HG03439 (cell line): ENCODE measurements at regions not wholly inside any gene's neighbourhood (a gene's known extent, or its start where the extent isn't known, plus 50 kb on each side); places are given as distances from the start of the nearest gene placed in this dataset.
A peak's percentile ranks its signal among the peaks of the same experiment; 100 is the strongest.

Experiments used
- ATAC-seq: cut with Tn5 transposase; IDR thresholded peaks from one replicate; pipeline ENCODE4 v1.9.1; 2021; ENCODE audit warnings: mild to moderate bottlenecking, moderate library complexity; ENCODE audit not compliant: unreplicated experiment

DNA sequence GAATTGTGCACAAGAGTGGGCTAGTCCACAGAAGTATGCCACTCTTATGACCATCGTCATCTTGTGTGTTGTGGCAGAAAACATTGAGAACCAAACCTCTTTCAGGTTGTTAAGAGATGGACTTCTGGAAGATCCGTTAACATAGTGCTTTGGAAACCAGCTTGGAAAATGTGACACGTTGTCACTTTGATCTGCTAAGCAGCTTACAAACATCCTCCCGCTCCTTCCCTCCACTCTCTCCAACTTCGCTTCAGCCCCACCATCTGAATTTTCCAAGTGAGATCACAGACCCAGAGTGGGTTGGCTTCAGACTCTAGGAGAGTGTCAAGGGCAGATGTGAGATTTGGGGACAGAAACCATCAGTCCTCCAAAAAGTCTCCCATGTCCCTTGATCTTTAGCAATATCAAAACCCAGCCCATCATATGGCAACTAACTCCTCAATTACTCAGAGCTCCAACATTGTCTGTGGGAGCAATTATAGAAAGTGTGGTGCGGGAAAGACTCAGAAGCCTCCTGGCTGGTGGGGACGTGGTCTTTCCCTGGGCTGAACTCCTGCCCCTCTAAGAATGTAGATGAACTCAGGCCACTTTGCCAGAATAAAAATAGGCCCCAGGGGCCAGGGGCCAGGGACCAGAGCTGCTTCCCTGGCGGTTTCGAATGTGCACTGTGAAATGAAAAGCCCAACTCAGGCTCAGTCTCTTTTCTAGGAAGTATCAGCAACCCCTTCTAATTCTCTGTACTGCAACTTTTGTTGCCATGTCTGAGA lies 129.5 kb downstream of the SLC38A6 start:
- no peak for ATAC-seq

DNA sequence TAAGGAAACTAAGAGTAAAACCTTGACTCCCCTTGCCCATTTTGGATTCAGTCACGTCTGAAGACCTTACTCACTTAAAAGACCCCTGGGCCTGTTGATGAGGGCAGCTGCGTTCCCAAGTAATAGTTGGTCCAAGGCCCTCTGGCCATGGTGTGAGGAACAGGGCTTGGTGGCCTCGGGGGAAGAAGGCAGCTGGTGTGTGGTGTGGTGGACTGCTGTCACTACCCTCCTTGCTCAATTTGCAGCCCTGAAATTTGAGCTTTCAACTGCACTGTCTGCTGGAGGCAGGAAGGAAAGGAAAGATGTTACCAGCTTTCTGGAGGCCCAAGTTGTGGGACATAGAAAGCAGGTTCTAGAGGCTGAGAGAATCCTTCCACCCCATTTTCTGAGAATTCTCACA lies 128.2 kb downstream of the SLC38A6 start:
- ATAC-seq, result no peak

DNA sequence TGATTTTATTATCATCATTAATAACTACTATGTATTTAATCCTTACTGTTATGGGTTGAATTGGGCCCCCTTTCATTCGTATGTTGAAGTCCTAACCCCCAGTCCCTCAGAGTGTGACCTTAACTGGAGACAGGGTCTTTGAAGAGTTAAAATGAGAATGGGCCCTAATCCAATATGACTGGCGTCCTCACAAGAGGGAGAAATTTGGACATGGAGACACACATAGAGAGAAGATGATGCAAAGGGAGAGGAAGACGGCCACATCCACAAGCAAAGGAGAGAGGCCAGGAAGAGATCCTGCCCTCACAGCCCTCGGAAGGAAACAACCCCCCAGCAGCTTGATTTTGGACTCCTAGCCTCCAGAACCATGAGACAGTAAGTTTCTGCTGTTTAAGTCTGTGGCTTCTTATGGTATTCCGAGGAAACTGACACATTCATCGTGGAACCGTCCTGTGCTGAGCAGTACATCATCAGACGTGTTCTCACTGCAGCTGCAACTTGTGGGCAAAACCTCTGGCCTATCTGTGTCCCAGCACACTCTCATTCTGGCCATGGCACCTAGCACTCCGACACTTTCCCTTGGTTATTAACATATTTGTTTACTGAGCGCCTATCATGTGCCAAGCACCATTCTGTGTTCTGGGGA lies 127.6 kb downstream of the SLC38A6 start:
- ATAC-seq, result no peak

DNA sequence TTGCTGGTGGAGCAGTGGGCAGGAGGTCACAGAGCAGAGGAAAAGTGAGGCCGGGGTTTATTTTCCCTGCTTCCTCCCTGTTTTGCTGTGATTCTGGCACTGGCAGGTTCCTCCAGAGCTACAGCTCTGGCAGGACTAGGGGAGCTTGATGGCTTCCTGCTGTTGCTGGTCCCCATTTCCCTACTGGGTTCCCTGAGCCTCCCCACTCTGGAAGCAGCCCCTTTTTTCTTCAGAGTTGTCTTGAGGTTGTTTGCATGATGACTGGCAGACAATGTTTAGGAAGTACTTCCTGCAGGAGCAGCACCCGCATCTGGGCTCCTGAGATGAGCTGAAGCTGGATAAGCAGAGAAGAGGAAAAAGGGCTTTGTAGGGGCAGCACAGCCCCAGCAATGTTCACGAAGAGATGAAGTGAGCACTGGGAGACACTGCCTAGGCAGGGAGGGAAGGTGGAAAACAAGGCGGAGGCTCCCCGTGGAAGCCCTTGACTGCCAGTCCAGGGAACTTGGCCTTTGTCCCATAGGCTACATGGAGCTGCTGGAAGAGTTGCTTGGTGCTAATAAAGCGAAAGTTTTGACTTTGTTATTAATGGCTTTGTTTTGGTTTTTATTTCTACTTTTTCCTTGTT lies 126.9 kb downstream of the SLC38A6 start:
- ATAC-seq, result no peak

DNA sequence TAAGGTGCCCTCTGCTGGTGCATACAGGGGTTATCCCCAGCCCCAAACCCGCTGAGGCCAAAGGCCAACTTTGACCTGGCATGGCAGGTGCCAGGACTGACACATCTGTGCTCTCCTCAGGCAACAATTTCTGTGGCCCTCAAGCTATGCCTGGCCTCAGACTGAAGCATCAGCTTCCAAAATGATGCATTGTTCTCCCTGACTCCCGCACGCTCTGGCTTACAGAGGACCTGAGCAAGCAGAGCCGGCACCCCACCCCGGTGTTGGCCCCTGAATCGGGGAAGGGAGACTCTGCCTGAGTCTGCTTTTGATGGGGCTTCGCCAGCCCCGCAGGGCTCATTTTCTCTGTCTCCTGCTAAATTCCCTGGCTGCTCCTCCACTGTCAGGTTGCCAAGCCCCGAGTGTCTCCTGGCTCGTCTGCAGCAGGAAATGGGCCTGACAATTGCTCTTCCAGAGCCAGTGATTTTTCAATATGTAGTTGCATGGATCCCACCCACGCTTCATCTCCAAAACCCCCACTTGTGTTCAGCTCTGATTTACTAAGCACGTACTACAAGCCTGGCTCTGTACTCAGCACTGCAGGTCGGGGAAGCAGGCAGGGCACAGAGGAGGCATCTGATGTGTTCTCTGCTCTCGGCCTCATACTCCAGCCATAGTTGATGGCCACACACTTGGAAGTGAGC lies 126.1 kb downstream of the SLC38A6 start:
- no peak for ATAC-seq

DNA sequence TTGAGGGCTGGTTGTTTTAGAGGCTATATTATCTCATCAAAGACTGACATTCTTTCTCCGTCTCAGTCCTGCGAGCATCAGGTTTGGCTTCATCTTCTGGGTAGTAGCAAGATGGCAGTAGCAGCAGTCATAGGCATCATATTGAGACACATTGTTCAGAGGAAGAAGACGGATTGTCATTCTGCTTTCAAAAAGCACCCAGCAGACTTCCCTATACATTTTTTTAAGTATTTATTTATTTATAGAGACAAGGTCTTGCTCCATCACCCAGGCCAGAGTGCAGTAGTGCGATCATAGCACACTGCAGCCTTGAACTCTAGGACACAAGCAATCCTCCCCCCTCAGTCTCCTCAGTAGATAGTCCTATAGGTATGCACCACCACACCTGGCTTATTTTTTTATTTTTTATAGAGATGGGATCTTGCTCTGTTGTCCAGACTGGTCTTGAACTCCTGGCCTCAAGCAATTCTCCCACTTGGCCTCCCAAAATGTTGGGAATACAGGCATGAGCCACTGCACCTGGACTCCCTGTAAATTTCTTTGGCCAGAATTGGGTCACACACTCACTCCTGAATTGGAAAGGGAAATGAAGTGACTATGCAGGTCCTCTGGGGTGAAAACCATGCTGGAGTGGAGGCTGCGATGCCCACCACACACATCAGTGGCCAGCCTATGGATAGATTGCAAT lies 125.4 kb downstream of the SLC38A6 start:
- ATAC-seq, result no peak

DNA sequence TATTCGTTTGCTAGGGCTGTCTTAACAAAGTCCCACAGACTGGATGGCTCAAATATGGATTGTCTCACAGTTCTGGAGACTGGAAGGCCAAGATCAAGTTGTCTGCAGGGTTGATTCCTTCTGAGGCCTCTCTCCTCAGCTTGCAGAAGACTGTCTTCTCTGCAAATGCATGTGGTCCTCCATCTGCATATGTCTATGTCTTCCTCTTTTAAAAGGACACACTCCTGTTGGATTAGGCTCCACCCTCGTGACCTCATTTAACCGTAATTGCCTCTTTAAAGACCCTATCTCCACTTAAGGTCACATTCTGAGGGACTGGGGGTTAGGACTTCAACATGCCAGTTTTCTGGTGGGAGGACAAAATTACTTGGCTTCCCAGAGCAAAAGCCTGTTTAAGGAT lies 123.3 kb downstream of the SLC38A6 start:
- ATAC-seq, result no peak

DNA sequence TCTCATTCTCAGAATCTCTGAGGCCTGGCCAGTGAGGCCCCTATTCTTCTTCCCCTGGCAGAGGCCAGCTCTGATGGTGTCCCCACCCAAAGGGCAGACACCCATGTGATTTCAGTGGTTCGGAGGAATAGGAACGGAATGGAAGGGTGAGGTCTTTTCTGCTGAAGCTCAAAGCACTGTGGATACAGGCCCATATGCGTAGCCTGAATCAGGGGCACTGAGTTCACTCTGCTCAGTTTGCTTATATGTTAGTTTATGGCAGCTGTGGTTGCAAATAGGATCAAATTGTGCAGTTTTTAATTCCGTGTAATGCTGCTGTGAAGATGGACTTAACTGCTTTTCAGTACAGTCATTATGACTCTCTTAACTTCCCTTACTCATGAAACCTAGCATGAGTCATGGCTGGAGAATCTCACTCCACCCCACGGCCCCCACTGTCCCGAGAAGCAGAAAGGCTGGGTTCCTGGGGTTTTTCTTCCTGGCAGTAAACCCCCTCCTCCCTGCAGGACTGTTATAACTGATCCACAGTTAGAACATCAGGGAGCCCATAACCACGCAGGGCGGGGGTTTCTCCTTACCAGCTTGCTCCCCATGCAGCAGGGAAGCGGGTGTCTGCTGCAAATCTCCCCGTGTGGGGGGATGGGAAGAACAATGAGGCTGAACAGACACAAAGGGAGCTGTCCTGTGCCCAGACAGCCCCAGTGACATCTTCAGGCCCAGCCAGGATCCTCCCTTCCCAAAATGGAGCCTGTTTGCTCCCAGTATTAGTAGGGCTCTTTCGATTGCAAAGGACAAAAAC lies 122.7 kb downstream of the SLC38A6 start:
- ATAC-seq, result peak; percentile 74

DNA sequence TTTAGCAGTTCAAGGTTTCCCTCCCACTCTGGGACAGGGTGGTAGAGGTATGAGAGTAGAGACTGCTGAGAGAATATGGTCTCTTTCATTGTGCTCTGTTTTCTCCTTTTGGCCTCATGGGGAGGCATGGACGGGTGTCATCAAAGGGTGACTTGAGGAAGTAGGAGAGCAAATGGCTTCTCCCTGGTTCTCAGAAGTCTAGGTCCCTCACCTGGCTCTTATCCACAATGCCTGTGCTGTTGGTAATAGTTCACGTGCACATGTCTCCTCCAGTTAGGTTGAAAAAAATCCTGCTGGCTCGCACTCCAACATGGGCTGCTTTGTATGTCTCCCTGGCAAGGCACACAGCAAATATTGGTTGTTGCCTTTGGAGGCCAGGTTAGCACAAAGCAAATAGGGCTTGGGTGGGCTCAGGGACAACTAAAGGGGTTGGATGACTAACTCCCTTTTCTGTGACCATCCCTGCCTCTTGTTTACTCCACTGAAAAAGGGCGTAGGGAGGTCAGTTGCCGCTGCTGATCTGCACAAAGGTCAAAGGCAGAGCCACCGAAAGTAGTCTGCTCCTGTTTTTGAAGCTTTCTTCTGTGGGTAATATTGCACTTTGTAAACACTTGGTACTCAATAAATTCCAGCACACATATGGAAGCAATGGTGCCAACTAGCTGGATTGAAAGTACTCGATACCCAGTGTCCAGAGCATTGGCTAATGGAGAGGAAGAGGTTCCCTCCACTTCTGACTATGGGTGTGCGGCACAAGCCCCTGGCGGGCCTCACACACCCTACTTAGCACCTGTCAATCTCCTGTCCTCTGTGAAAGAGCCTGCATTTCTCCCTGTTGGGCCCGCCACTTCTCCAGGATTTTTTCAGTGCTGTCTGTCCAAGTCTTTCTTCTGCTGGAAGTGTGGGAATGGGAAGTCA lies 121.8 kb downstream of the SLC38A6 start:
- no peak for ATAC-seq
